Activated naive CD8-positive, alpha-beta T cell treated with anti-CD3 and anti-CD28 coated beads, Interleukin-2, amount 50 U/mL, for 16 hours (primary cell): ENCODE measurements at regions not wholly inside any gene's neighbourhood (a gene's known extent, or its start where the extent isn't known, plus 50 kb on each side); places are given as distances from the start of the nearest gene placed in this dataset.
"Not testable (repeated sequence)": the region's sequence is repeated elsewhere in the genome, so short reads cannot be mapped to it uniquely, and the experiment has no call there.

ENCODE experiments used
- DNase-seq: peaks from one replicate; pipeline ENCODE4 v3.0.0-alpha.2; 2020; ENCODE audit warnings: low read depth, low spot score

- no peak for DNase-seq
Observed at GRCh38 chr6:12545619-12546409, 170.8 kb upstream of the PHACTR1 start.

- DNase-seq: no peak
Observed at GRCh38 chr6:12546410-12547002, 170.1 kb upstream of the PHACTR1 start.

GRCh38 chr6:12548526-12548925 lies 168.0 kb upstream of the PHACTR1 start:
- no peak for DNase-seq

GRCh38 chr6:12549445-12549844 lies 167.1 kb upstream of the PHACTR1 start:
- DNase-seq: not testable (repeated sequence)

- DNase-seq: not testable (repeated sequence)
Observed at GRCh38 chr6:12554820-12555219, 161.7 kb upstream of the PHACTR1 start.

GRCh38 chr6:12555267-12555666 lies 161.3 kb upstream of the PHACTR1 start:
- DNase-seq: no peak

- no peak for DNase-seq
Observed at GRCh38 chr6:12555781-12556180, 160.8 kb upstream of the PHACTR1 start.

GRCh38 chr6:12557765-12558164 lies 158.8 kb upstream of the PHACTR1 start:
- no peak for DNase-seq

GRCh38 chr6:12560315-12560714 lies 156.3 kb upstream of the PHACTR1 start:
- DNase-seq: no peak

- DNase-seq: no peak
Observed at GRCh38 chr6:12566618-12567123, 149.9 kb upstream of the PHACTR1 start.

- DNase-seq: no peak
Observed at GRCh38 chr6:12567682-12568081, 148.9 kb upstream of the PHACTR1 start.

GRCh38 chr6:12569646-12570045 lies 146.9 kb upstream of the PHACTR1 start:
- DNase-seq: no peak

- no peak for DNase-seq
Observed at GRCh38 chr6:12570461-12571030, 146.0 kb upstream of the PHACTR1 start.

GRCh38 chr6:12572896-12573827 lies 143.4 kb upstream of the PHACTR1 start:
- DNase-seq: no peak

- no peak for DNase-seq
Observed at GRCh38 chr6:12575961-12576360, 140.6 kb upstream of the PHACTR1 start.

- DNase-seq: no peak
Observed at GRCh38 chr6:12576389-12576788, 140.2 kb upstream of the PHACTR1 start.

- DNase-seq: no peak
Observed at GRCh38 chr6:12577124-12577850, 139.3 kb upstream of the PHACTR1 start.

- no peak for DNase-seq
Observed at GRCh38 chr6:12578097-12578496, 138.5 kb upstream of the PHACTR1 start.

GRCh38 chr6:12578751-12579150 lies 137.8 kb upstream of the PHACTR1 start:
- no peak for DNase-seq

GRCh38 chr6:12580290-12580689 lies 136.3 kb upstream of the PHACTR1 start:
- DNase-seq: no peak
